H1 (cell line): ENCODE measurements at regions not wholly inside any gene's neighbourhood (a gene's known extent, or its start where the extent isn't known, plus 50 kb on each side); places are given as distances from the start of the nearest gene placed in this dataset.
"Not testable (repeated sequence)": the region's sequence is repeated elsewhere in the genome, so short reads cannot be mapped to it uniquely, and the experiment has no call there.

Source experiments
- RAD21 ChIP-seq, 2 experiments: IDR thresholded peaks in 1 of 2; conservative IDR thresholded peaks in 1 of 2; 2 replicates each; pipeline ENCODE4 v1.6.1; 2011; ENCODE audit warnings: low read depth in 2 of 2, low read length in 2 of 2, improper control_type of control experiment in 1 of 2, inconsistent platforms in 1 of 2, mild to moderate bottlenecking in 1 of 2, moderate library complexity in 1 of 2
- TF ChIP-seq, protein P1 (sequence below), 3 experiments: IDR thresholded peaks; 1 replicate in 2 of 3; 2 replicates in 1 of 3; pipeline versions ENCODE4 v1.5.1 to v1.6.1; 2011; ENCODE audit warnings: low read length in 3 of 3, mild to moderate bottlenecking in 3 of 3, inconsistent platforms in 2 of 3, low read depth in 1 of 3, moderate library complexity in 1 of 3; ENCODE audit not compliant: insufficient read depth in 1 of 3; ENCODE audit errors: control extremely low read depth in 1 of 3

DNA sequence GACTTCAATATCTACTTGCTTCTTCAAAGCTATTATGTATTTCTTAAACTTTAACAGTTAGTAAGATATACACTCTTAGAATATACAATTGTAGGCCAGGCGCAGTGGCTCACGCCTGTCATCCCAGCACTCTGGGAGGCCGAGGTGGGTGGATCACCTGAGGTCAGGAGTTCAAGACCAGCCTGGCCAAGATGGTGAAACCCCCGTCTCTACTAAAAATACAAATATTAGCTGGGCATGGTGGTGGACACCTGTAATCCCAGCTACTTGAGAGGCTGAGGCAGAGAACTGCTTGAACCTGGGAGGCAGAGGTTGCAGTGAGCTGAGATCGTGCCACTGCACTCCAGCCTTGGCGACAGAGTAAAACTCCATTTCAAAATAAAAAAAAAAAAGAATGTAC, 158.0 kb downstream of the CRPPA start:
- TF ChIP-seq, protein P1, sequence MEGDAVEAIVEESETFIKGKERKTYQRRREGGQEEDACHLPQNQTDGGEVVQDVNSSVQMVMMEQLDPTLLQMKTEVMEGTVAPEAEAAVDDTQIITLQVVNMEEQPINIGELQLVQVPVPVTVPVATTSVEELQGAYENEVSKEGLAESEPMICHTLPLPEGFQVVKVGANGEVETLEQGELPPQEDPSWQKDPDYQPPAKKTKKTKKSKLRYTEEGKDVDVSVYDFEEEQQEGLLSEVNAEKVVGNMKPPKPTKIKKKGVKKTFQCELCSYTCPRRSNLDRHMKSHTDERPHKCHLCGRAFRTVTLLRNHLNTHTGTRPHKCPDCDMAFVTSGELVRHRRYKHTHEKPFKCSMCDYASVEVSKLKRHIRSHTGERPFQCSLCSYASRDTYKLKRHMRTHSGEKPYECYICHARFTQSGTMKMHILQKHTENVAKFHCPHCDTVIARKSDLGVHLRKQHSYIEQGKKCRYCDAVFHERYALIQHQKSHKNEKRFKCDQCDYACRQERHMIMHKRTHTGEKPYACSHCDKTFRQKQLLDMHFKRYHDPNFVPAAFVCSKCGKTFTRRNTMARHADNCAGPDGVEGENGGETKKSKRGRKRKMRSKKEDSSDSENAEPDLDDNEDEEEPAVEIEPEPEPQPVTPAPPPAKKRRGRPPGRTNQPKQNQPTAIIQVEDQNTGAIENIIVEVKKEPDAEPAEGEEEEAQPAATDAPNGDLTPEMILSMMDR (IDR thresholded peaks at IDR 0.05; ENCODE audit: control extremely low read depth in 1 of 3, insufficient read depth in 1 of 3, low read depth in 1 of 3, low read length in 3 of 3): not testable (repeated sequence)
- not testable (repeated sequence) for TF ChIP-seq RAD21 (IDR thresholded peaks at IDR 0.05 in 1 of 2, conservative IDR thresholded peaks at IDR 0.05 in 1 of 2; ENCODE audit: low read depth in 2 of 2, low read length in 2 of 2)
